Right lung (tissue), 2 donors: ENCODE measurements at regions not wholly inside any gene's neighbourhood (a gene's known extent, or its start where the extent isn't known, plus 50 kb on each side); places are given as distances from the start of the nearest gene placed in this dataset.

Experiments used
- DNase-seq, 2 donors: peaks; one replicate each; pipeline ENCODE4 v3.0.0-alpha.2; 2013

- no peak for DNase-seq
These were observed 52.4 kb upstream of the TRIO start for GRCh38 chr5:14090755-14091154.

- no peak for DNase-seq
These were observed 52.9 kb upstream of the TRIO start for GRCh38 chr5:14090290-14090689.

GRCh38 chr5:14089198-14089597, 53.9 kb upstream of the TRIO start:
- no peak for DNase-seq

- DNase-seq: peak in 1 of 2 donors; percentile 14
These were observed 56.9 kb upstream of the TRIO start for GRCh38 chr5:14086261-14086660.

- no peak for DNase-seq
These were observed 60.2 kb upstream of the TRIO start for GRCh38 chr5:14082973-14083372.

GRCh38 chr5:14082523-14082922, 60.6 kb upstream of the TRIO start:
- DNase-seq: no peak

- DNase-seq: no peak
These were observed 61.4 kb upstream of the TRIO start for GRCh38 chr5:14081791-14082190.

GRCh38 chr5:14078716-14079115, 64.4 kb upstream of the TRIO start:
- DNase-seq: no peak

- no peak for DNase-seq
These were observed 65.6 kb upstream of the TRIO start for GRCh38 chr5:14077501-14077900.

- DNase-seq: no peak
These were observed 66.6 kb upstream of the TRIO start for GRCh38 chr5:14076561-14076960.

- DNase-seq: no peak
These were observed 67.2 kb upstream of the TRIO start for GRCh38 chr5:14075937-14076336.

GRCh38 chr5:14071433-14071832, 71.7 kb upstream of the TRIO start:
- DNase-seq: no peak

- DNase-seq: no peak
These were observed 74.1 kb upstream of the TRIO start for GRCh38 chr5:14069021-14069420.

GRCh38 chr5:14068136-14068535, 75.0 kb upstream of the TRIO start:
- DNase-seq: no peak

GRCh38 chr5:14066326-14066725, 76.8 kb upstream of the TRIO start:
- no peak for DNase-seq

- DNase-seq: no peak
These were observed 78.3 kb upstream of the TRIO start for GRCh38 chr5:14064841-14065240.

- DNase-seq: no peak
These were observed 79.5 kb upstream of the TRIO start for GRCh38 chr5:14063691-14064090.

- DNase-seq: no peak
These were observed 80.0 kb upstream of the TRIO start for GRCh38 chr5:14063138-14063537.

- DNase-seq: no peak
These were observed 81.0 kb upstream of the TRIO start for GRCh38 chr5:14062178-14062577.

- no peak for DNase-seq
These were observed 82.0 kb upstream of the TRIO start for GRCh38 chr5:14061106-14061505.

GRCh38 chr5:14060218-14060617, 82.9 kb upstream of the TRIO start:
- no peak for DNase-seq

GRCh38 chr5:14059810-14060209, 83.3 kb upstream of the TRIO start:
- no peak for DNase-seq

GRCh38 chr5:14057289-14057688, 85.9 kb upstream of the TRIO start:
- DNase-seq: no peak

- DNase-seq: no peak
These were observed 87.1 kb upstream of the TRIO start for GRCh38 chr5:14056039-14056438.
